ENCODE measurements at regions not wholly inside any gene's neighbourhood (a gene's known extent, or its start where the extent isn't known, plus 50 kb on each side); places are given as distances from the start of the nearest gene placed in this dataset.

GRCh38 chr13:97586941-97587340, 153.0 kb downstream of the RAP2A start:
- H2AFZ ChIP-seq (ENCODE audit: low read length): no peak overlapping the region
- intact Hi-C loops (cut with micrococcal nuclease; ENCODE audit: unreplicated experiment) (loop anchor here (10.0 kb wide), 1 partner anchor 218 kb away; no protein-coding TSS in a partner anchor), in situ Hi-C loops (cut with HindIII; ENCODE audit: extremely low pct_ligation_motif_present, low pct_unique_long_range_greater_than_20kb) (no loop called here)
- no peak overlapping the region for H3K4me2 ChIP-seq (ENCODE audit: low read depth, low read length)
- no peaks in the 10 kb centered on the region for H4K20me1 ChIP-seq (ENCODE audit: insufficient read depth, low read length)
- no peak overlapping the region for H3K27ac ChIP-seq (ENCODE audit: extremely low read length, insufficient read depth, low read length)
- ChIA-PET POLR2A (no interaction called here), CTCF (ENCODE audit: low intra/inter-chr PET ratio, low total read pairs) (no interaction called here)
- no peaks in the 10 kb centered on the region for H3K27me3 ChIP-seq (ENCODE audit: control insufficient read depth in 1 of 2, insufficient read depth in 2 of 2, low read length in 2 of 2)
- 14% methylated on average over 1 of the region's 1 CpG for WGBS (ENCODE audit: low lambda C conversion rate)
- H3K9ac ChIP-seq (ENCODE audit: insufficient read depth, low read depth, low read length): no peak overlapping the region
- H3K36me3 ChIP-seq (replicated peaks in 1 of 2; ENCODE audit: control insufficient read depth in 1 of 2, insufficient read depth in 2 of 2, low read length in 2 of 2): no peaks in the 10 kb centered on the region
- FAIRE-seq (no peak), ATAC-seq (no peak), DNase-seq (ENCODE audit: low spot score) (no peak)
- H3K4me3 ChIP-seq (replicated peaks in 1 of 3; ENCODE audit: insufficient read depth in 1 of 3, low read depth in 2 of 3, low read length in 3 of 3): no peak overlapping the region
- H3K9me3 ChIP-seq (ENCODE audit: low read length): no peaks in the 10 kb centered on the region
- H3K79me2 ChIP-seq (ENCODE audit: insufficient read depth, low read length): no peaks in the 10 kb centered on the region
- no TSS peak for BruUV-seq (replicated peaks)
- H3K4me1 ChIP-seq (ENCODE audit: insufficient read depth, low read length): peaks cover 30% of the 10 kb centered on the region
- TF ChIP-seq ZNF672 (CRISPR knock-in tag; IDR thresholded peaks at IDR 0.05) (no peak), PRDM10 (CRISPR knock-in tag; IDR thresholded peaks at IDR 0.05; ENCODE audit: low read depth) (no peak), KLF13 (CRISPR knock-in tag; IDR thresholded peaks at IDR 0.05) (no peak), ATRX (CRISPR knock-in tag; IDR thresholded peaks at IDR 0.05; ENCODE audit: borderline replicate concordance) (no peak), TRIM22 (IDR thresholded peaks at IDR 0.05) (no peak), PCBP1 (IDR thresholded peaks at IDR 0.05; ENCODE audit: borderline replicate concordance, low read depth, low read length) (no peak), ZBTB34 (CRISPR knock-in tag; IDR thresholded peaks at IDR 0.05) (no peak), ZNF577 (CRISPR knock-in tag; IDR thresholded peaks at IDR 0.05; ENCODE audit: borderline replicate concordance, low read depth) (no peak), ZNF275 (CRISPR knock-in tag; IDR thresholded peaks at IDR 0.05; ENCODE audit: borderline replicate concordance) (no peak), TAF1 (CRISPR knock-in tag; IDR thresholded peaks at IDR 0.05) (no peak), ZBTB8A (CRISPR knock-in tag; IDR thresholded peaks at IDR 0.05; ENCODE audit: borderline replicate concordance, low read depth) (no peak), ZNF598 (CRISPR knock-in tag; IDR thresholded peaks at IDR 0.05; ENCODE audit: borderline replicate concordance) (no peak), ZUFSP (CRISPR knock-in tag; IDR thresholded peaks at IDR 0.05; ENCODE audit: borderline replicate concordance) (no peak), ARID2 (CRISPR knock-in tag; IDR thresholded peaks at IDR 0.05; ENCODE audit: borderline replicate concordance) (no peak)
